Endothelial cell of umbilical vein (primary cell): ENCODE measurements at regions not wholly inside any gene's neighbourhood (a gene's known extent, or its start where the extent isn't known, plus 50 kb on each side); places are given as distances from the start of the nearest gene placed in this dataset.

Experiments used
- BruUV-seq: library from RNA; stranded (reverse); fragments of 400-500 nt; replicated peaks from 2 replicates; lab custom pipeline; 2021; lab: Mats Ljungman, UMichigan
- CTCF ChIA-PET: fragments of 300-600, 350-600 bp; sonication (Branson Sonifier 250); formaldehyde crosslinking; loops from one replicate; lab custom pipeline; 2021; ENCODE audit warnings: antibody characterized with exemption, inconsistent platforms; lab: Charles Lee
- POLR2A ChIA-PET: fragments of 300-600, 350-600 bp; sonication (Branson Sonifier 250); formaldehyde crosslinking; loops from one replicate; lab custom pipeline; 2021; ENCODE audit warnings: antibody characterized with exemption, inconsistent platforms; lab: Charles Lee
- DNase-seq: peaks from one replicate; pipeline ENCODE4 v3.0.0-alpha.2; 2011; ENCODE audit warnings: low read depth, low spot score
- FAIRE-seq: peaks from 2 replicates; lab custom pipeline; 2011; peaks lifted over from hg19 to GRCh38; lab: Jason Lieb, UNC
- H2AFZ ChIP-seq: 2 replicates; pipeline ENCODE4 v1.6.0; 2012; ENCODE audit warnings: low read depth, low read length, control low read depth, inconsistent platforms
- H3K27ac ChIP-seq: 2 replicates; pipeline ENCODE4 v1.5.1; 2011; ENCODE audit warnings: low read depth, mild to moderate bottlenecking, control low read depth, low read length, moderate library complexity; ENCODE audit not compliant: insufficient read depth
- H3K27me3 ChIP-seq, 2 experiments: 2 replicates each; pipeline versions ENCODE4 v1.6.0 to v1.6.1; 2011; ENCODE audit warnings: low read length in 2 of 2, mixed read lengths in 1 of 2; ENCODE audit not compliant: control insufficient read depth in 2 of 2, insufficient read depth in 2 of 2
- H3K36me3 ChIP-seq, 2 experiments: 2 replicates in 1 of 2; 3 replicates in 1 of 2; pipeline ENCODE4 v1.5.1; 2011; ENCODE audit warnings: low read length in 2 of 2, mild to moderate bottlenecking in 1 of 2, moderate library complexity in 1 of 2; ENCODE audit not compliant: control insufficient read depth in 2 of 2, insufficient read depth in 2 of 2; ENCODE audit errors: extremely low read depth in 1 of 2
- H3K4me1 ChIP-seq: 3 replicates; pipeline ENCODE4 v1.5.1; 2011; ENCODE audit warnings: mild to moderate bottlenecking, low read length; ENCODE audit not compliant: control insufficient read depth, insufficient read depth; ENCODE audit errors: extremely low read depth
- H3K4me2 ChIP-seq: 2 replicates; pipeline ENCODE4 v1.6.1; 2011; ENCODE audit warnings: low read length, control low read depth, mixed read lengths; ENCODE audit not compliant: insufficient read depth
- H3K4me3 ChIP-seq, 3 experiments: fragments of 200-600 bp in 1 of 3; sonication (generic), shearing (Covaris generic) in 1 of 3; replicated peaks in 1 of 3; 2 replicates each; pipeline ENCODE4 v1.5.1; 2011 to 2016; ENCODE audit warnings: control low read depth in 3 of 3, low read length in 3 of 3, mild to moderate bottlenecking in 2 of 3, inconsistent platforms in 1 of 3, low read depth in 1 of 3, moderate library complexity in 1 of 3; ENCODE audit not compliant: insufficient read depth in 1 of 3
- H3K79me2 ChIP-seq: 2 replicates; pipeline ENCODE4 v1.6.0; 2012; ENCODE audit warnings: low read length, inconsistent platforms; ENCODE audit not compliant: control insufficient read depth, insufficient read depth
- H3K9ac ChIP-seq: replicated peaks from 2 replicates; pipeline ENCODE3; 2011; ENCODE audit warnings: low read length, control low read depth; ENCODE audit not compliant: insufficient read depth; ENCODE audit errors: extremely low read depth
- H3K9me1 ChIP-seq: replicated peaks from 3 replicates; pipeline ENCODE4 v1.6.0; 2011; ENCODE audit warnings: mild to moderate bottlenecking, low read length; ENCODE audit not compliant: control insufficient read depth, insufficient read depth; ENCODE audit errors: extremely low read depth
- H3K9me3 ChIP-seq: replicated peaks from 2 replicates; pipeline ENCODE4 v1.5.1; 2012; ENCODE audit warnings: low read length, inconsistent platforms; ENCODE audit not compliant: control insufficient read depth, insufficient read depth
- H4K20me1 ChIP-seq: replicated peaks from 2 replicates; pipeline ENCODE3; 2011; ENCODE audit warnings: mild to moderate bottlenecking, low read length; ENCODE audit not compliant: control insufficient read depth, insufficient read depth; ENCODE audit errors: extremely low read depth
- EZH2 ChIP-seq: IDR thresholded peaks from 2 replicates; pipeline ENCODE4 v1.6.1; 2012; ENCODE audit warnings: borderline replicate concordance, low read depth, mild to moderate bottlenecking, moderate library complexity, low read length, inconsistent platforms; ENCODE audit not compliant: severe bottlenecking
- FOS ChIP-seq: IDR thresholded peaks from 2 replicates; pipeline ENCODE4 v1.6.1; 2011; ENCODE audit warnings: mild to moderate bottlenecking, low read length, moderate library complexity, borderline replicate concordance; ENCODE audit not compliant: insufficient read depth
- GATA2 ChIP-seq: IDR thresholded peaks from 2 replicates; pipeline ENCODE4 v1.7.0; 2011; ENCODE audit warnings: low read depth, mild to moderate bottlenecking, moderate library complexity, mixed read lengths, low read length; ENCODE audit not compliant: insufficient read length, insufficient read depth
- JUN ChIP-seq: IDR thresholded peaks from 2 replicates; pipeline ENCODE4 v1.6.1; 2011; ENCODE audit warnings: borderline replicate concordance, low read depth; ENCODE audit not compliant: insufficient read length, insufficient read depth
- MYC ChIP-seq: IDR thresholded peaks from one replicate; pipeline ENCODE4 v1.6.1; 2011; ENCODE audit warnings: mild to moderate bottlenecking, low read depth, low read length
- POLR2A ChIP-seq: IDR thresholded peaks from 2 replicates; pipeline ENCODE4 v1.6.1; 2012; ENCODE audit warnings: low read depth, mild to moderate bottlenecking, control low read depth, low read length
- POLR2AphosphoS5 ChIP-seq: IDR thresholded peaks from 2 replicates; pipeline ENCODE4 v1.6.1; 2012; ENCODE audit warnings: low read depth, mild to moderate bottlenecking, control low read depth, low read length, moderate library complexity; ENCODE audit not compliant: insufficient read depth
- dilution Hi-C: fragments of 300-500 bp; cut with MboI; formaldehyde crosslinking; loops from one replicate; pipeline ENCODE4 v1.15.0; 2019; ENCODE audit warnings: low sequenced_read_pairs; ENCODE audit not compliant: extremely low pct_ligation_motif_present
- intact Hi-C: fragments of 100-400 bp; cut with micrococcal nuclease; formaldehyde crosslinking; loops from one replicate; pipeline ENCODE4 v1.10.0; 2022
- TF ChIP-seq, protein P1 (sequence below), 2 donors: IDR thresholded peaks; 1 replicate in 1 of 2; 2 replicates in 1 of 2; pipeline ENCODE4 v1.5.1; 2011; ENCODE audit warnings: low read length in 2 of 2, mild to moderate bottlenecking in 2 of 2, moderate library complexity in 2 of 2, control low read depth in 1 of 2, inconsistent platforms in 1 of 2, low read depth in 1 of 2; ENCODE audit not compliant: insufficient read depth in 1 of 2; ENCODE audit errors: extremely low read depth in 1 of 2
- TF ChIP-seq, protein P2 (sequence below): IDR thresholded peaks from 2 replicates; pipeline ENCODE4 v1.6.1; 2011; ENCODE audit not compliant: insufficient read depth, insufficient read length

DNA sequence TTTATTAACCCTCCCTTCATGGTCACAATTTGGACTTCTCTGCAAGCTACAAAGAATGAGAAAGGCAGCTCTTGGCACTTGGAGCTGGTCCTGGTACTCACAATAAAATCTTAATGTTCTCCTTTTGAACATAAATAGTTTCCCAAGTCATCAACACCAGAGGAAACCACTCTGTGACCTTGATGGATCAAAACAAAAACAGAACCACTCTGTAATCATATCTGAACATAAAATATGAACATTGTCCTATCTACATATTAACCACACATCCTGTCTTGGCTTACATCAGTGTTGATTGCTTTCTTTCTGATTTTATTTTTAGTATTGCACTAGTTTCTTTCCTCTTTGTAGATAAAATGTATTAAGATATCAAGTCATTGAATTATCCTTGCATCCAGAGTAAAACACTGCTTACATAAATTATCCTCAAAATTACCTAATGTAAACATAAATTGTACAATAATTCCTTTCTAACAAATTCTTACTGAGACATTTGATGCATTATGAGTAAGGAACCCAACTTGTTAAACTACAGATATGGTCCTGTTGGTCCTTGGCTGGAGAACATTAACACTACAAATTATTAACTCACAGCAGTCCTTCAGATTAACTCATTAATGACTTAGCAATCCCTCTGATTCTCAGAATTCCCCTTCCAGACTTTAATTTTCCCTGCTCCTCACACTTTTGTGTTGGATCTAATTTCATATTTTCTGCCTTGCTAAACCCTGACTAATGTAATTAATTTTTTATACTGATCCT lies 860.5 kb downstream of the DIPK2A start:
- POLR2A ChIA-PET = no interaction called here

More for the DNA sequence above, 860.5 kb downstream of the DIPK2A start:
- H3K79me2 ChIP-seq = no peaks in the 10 kb centered on the region
- H3K9ac ChIP-seq = no peak overlapping the region
- intact Hi-C loops (loop anchor here (2.0 to 5.0 kb wide), 2 partner anchors 61 to 860 kb away; partner anchors contain the start of gene DIPK2A), dilution Hi-C loops (no loop called here)
- H3K4me2 ChIP-seq = peak overlapping the region; percentile 47
- BruUV-seq = no TSS peak
- H3K4me3 ChIP-seq = no peak overlapping the region
- CTCF ChIA-PET = interaction anchor here (1.3 to 1.5 kb wide), 2 partner anchors 14 to 936 kb away, joined by 4 to 5 read pairs; no protein-coding TSS in a partner anchor
- FAIRE-seq (peak; percentile 50), DNase-seq (peak; percentile 90)
- H2AFZ ChIP-seq = peak overlapping the region; percentile 17
- H3K27ac ChIP-seq = peak overlapping the region; percentile 28
- H3K36me3 ChIP-seq = no peaks in the 10 kb centered on the region
- no peaks in the 10 kb centered on the region for H3K27me3 ChIP-seq
- H3K9me3 ChIP-seq = no peaks in the 10 kb centered on the region
- no peaks in the 10 kb centered on the region for H3K9me1 ChIP-seq
- H3K4me1 ChIP-seq = peaks cover 18% of the 10 kb centered on the region
- no peak for TF ChIP-seq POLR2A
- peak; percentile 12 for TF ChIP-seq FOS
- no peak for TF ChIP-seq POLR2AphosphoS5
- TF ChIP-seq JUN = no peak
- TF ChIP-seq, protein P1, sequence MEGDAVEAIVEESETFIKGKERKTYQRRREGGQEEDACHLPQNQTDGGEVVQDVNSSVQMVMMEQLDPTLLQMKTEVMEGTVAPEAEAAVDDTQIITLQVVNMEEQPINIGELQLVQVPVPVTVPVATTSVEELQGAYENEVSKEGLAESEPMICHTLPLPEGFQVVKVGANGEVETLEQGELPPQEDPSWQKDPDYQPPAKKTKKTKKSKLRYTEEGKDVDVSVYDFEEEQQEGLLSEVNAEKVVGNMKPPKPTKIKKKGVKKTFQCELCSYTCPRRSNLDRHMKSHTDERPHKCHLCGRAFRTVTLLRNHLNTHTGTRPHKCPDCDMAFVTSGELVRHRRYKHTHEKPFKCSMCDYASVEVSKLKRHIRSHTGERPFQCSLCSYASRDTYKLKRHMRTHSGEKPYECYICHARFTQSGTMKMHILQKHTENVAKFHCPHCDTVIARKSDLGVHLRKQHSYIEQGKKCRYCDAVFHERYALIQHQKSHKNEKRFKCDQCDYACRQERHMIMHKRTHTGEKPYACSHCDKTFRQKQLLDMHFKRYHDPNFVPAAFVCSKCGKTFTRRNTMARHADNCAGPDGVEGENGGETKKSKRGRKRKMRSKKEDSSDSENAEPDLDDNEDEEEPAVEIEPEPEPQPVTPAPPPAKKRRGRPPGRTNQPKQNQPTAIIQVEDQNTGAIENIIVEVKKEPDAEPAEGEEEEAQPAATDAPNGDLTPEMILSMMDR (IDR thresholded peaks at IDR 0.05; ENCODE audit: extremely low read depth in 1 of 2, insufficient read depth in 1 of 2, low read depth in 1 of 2, low read length in 2 of 2) = no peak
- TF ChIP-seq, protein P2, sequence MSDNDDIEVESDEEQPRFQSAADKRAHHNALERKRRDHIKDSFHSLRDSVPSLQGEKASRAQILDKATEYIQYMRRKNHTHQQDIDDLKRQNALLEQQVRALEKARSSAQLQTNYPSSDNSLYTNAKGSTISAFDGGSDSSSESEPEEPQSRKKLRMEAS = no peak
- no peak for TF ChIP-seq EZH2
- TF ChIP-seq GATA2 = peak; percentile 74
- TF ChIP-seq MYC = no peak
- no peaks in the 10 kb centered on the region for H4K20me1 ChIP-seq
